Astrocyte (in vitro differentiated cells and primary cell): ENCODE measurements at regions not wholly inside any gene's neighbourhood (a gene's known extent, or its start where the extent isn't known, plus 50 kb on each side); places are given as distances from the start of the nearest gene placed in this dataset.
"Not testable (repeated sequence)": the region's sequence is repeated elsewhere in the genome, so short reads cannot be mapped to it uniquely, and the experiment has no call there.

Experiments
- DNase-seq: peaks from one replicate; pipeline ENCODE4 v3.0.0-alpha.2; 2010; ENCODE audit warnings: low read depth
- FAIRE-seq: peaks from 2 replicates; lab custom pipeline; 2011; peaks lifted over from hg19 to GRCh38; lab: Jason Lieb, UNC
- H2AFZ ChIP-seq: 2 replicates; pipeline ENCODE4 v1.6.0; 2012; ENCODE audit warnings: low read depth, low read length, inconsistent platforms
- H3K27ac ChIP-seq: 2 replicates; pipeline ENCODE4 v1.5.1; 2011; ENCODE audit warnings: low read depth, low read length, inconsistent platforms
- H3K27me3 ChIP-seq: 2 replicates; pipeline ENCODE4 v1.6.0; 2011; ENCODE audit warnings: low read length, inconsistent platforms; ENCODE audit not compliant: insufficient read depth
- H3K36me3 ChIP-seq: 2 replicates; pipeline ENCODE4 v1.5.1; 2011; ENCODE audit warnings: low read length, inconsistent platforms; ENCODE audit not compliant: insufficient read depth
- H3K4me1 ChIP-seq: 2 replicates; pipeline ENCODE4 v1.5.1; 2011; ENCODE audit warnings: low read length, inconsistent platforms; ENCODE audit not compliant: insufficient read depth
- H3K4me2 ChIP-seq: 2 replicates; pipeline ENCODE4 v1.6.0; 2012; ENCODE audit warnings: low read length, inconsistent platforms
- H3K4me3 ChIP-seq: 2 replicates; pipeline ENCODE4 v1.5.1; 2011; ENCODE audit warnings: low read depth, mild to moderate bottlenecking, low read length, inconsistent platforms; ENCODE audit not compliant: insufficient read depth
- H3K79me2 ChIP-seq: 2 replicates; pipeline ENCODE4 v1.6.0; 2012; ENCODE audit warnings: mild to moderate bottlenecking, low read length, inconsistent platforms; ENCODE audit not compliant: insufficient read depth
- H3K9ac ChIP-seq: 2 replicates; pipeline ENCODE4 v1.6.0; 2012; ENCODE audit warnings: mild to moderate bottlenecking, low read length, inconsistent platforms
- H3K9me3 ChIP-seq: 2 replicates; pipeline ENCODE4 v1.5.1; 2012; ENCODE audit warnings: low read depth, mild to moderate bottlenecking, low read length, inconsistent platforms; ENCODE audit not compliant: insufficient read depth
- H4K20me1 ChIP-seq: 2 replicates; pipeline ENCODE4 v1.6.0; 2012; ENCODE audit warnings: low read length, inconsistent platforms; ENCODE audit not compliant: insufficient read depth
- H3K27ac Mint-ChIP-seq: one replicate; pipeline ENCODE4 v1.8.0; 2021; ENCODE audit warnings: mild to moderate bottlenecking, mixed read lengths; ENCODE audit not compliant: unreplicated experiment
- H3K27me3 Mint-ChIP-seq: one replicate; pipeline ENCODE4 v1.8.0; 2021; ENCODE audit warnings: low read depth, mixed read lengths; ENCODE audit not compliant: unreplicated experiment
- H3K36me3 Mint-ChIP-seq: one replicate; pipeline ENCODE4 v1.8.0; 2021; ENCODE audit warnings: low read depth, mixed read lengths; ENCODE audit not compliant: unreplicated experiment
- H3K4me1 Mint-ChIP-seq: one replicate; pipeline ENCODE4 v1.8.0; 2021; ENCODE audit warnings: low read depth, mixed read lengths; ENCODE audit not compliant: unreplicated experiment
- H3K4me3 Mint-ChIP-seq: one replicate; pipeline ENCODE4 v1.8.0; 2021; ENCODE audit warnings: mild to moderate bottlenecking, moderate library complexity, mixed read lengths; ENCODE audit not compliant: unreplicated experiment
- H3K9me3 Mint-ChIP-seq: one replicate; pipeline ENCODE4 v1.8.0; 2021; ENCODE audit warnings: mild to moderate bottlenecking, mixed read lengths; ENCODE audit not compliant: unreplicated experiment
- CTCF ChIP-seq: IDR thresholded peaks from 2 replicates; pipeline ENCODE4 v1.5.1; 2011; ENCODE audit warnings: low read depth, mild to moderate bottlenecking, inconsistent platforms, low read length, moderate library complexity; ENCODE audit not compliant: insufficient read depth
- EZH2 ChIP-seq: IDR thresholded peaks from 2 replicates; pipeline ENCODE4 v1.6.1; 2012; ENCODE audit warnings: mild to moderate bottlenecking, low read length, inconsistent platforms; ENCODE audit not compliant: insufficient read depth

- no peaks in the 10 kb centered on the region for H4K20me1 ChIP-seq
- no peak overlapping the region for H3K27ac ChIP-seq
- H3K9ac ChIP-seq = no peak overlapping the region
- H3K27me3 Mint-ChIP-seq = no peaks in the 10 kb centered on the region
- no peaks in the 10 kb centered on the region for H3K9me3 Mint-ChIP-seq
- FAIRE-seq = no peak
- DNase-seq = no peak
- H2AFZ ChIP-seq = no peak overlapping the region
- no peak overlapping the region for H3K27ac Mint-ChIP-seq
- no peaks in the 10 kb centered on the region for H3K27me3 ChIP-seq
- H3K4me1 Mint-ChIP-seq = peaks cover 11% of the 10 kb centered on the region
- H3K4me3 Mint-ChIP-seq = no peak overlapping the region
- H3K36me3 ChIP-seq = no peaks in the 10 kb centered on the region
- no peaks in the 10 kb centered on the region for H3K79me2 ChIP-seq
- H3K4me1 ChIP-seq = no peaks in the 10 kb centered on the region
- no peak overlapping the region for H3K4me2 ChIP-seq
- H3K4me3 ChIP-seq = no peak overlapping the region
- no peaks in the 10 kb centered on the region for H3K9me3 ChIP-seq
- H3K36me3 Mint-ChIP-seq = no peaks in the 10 kb centered on the region
- TF ChIP-seq CTCF (no peak), EZH2 (no peak)
Observed at GRCh38 chr4:54589586-54589985, 68.2 kb upstream of the KIT start.

GRCh38 chr4:54593795-54594322, 63.9 kb upstream of the KIT start:
- TF ChIP-seq CTCF (no peak), EZH2 (no peak)
- Mint-ChIP-seq H3K27ac (no peak overlapping the region), H3K4me1 (no peaks in the 10 kb centered on the region), H3K36me3 (no peaks in the 10 kb centered on the region), H3K27me3 (peaks cover 3% of the 10 kb centered on the region), H3K4me3 (no peak overlapping the region), H3K9me3 (no peaks in the 10 kb centered on the region)
- H3K9ac ChIP-seq = no peak overlapping the region
- DNase-seq (no peak), FAIRE-seq (no peak)
- H3K4me2 ChIP-seq = no peak overlapping the region
- H3K36me3 ChIP-seq = no peaks in the 10 kb centered on the region
- no peaks in the 10 kb centered on the region for H3K27me3 ChIP-seq
- no peak overlapping the region for H3K27ac ChIP-seq
- no peaks in the 10 kb centered on the region for H3K4me1 ChIP-seq
- H4K20me1 ChIP-seq = no peaks in the 10 kb centered on the region
- H3K79me2 ChIP-seq = no peaks in the 10 kb centered on the region
- no peak overlapping the region for H3K4me3 ChIP-seq
- H3K9me3 ChIP-seq = no peaks in the 10 kb centered on the region
- no peak overlapping the region for H2AFZ ChIP-seq

- TF ChIP-seq EZH2 = no peak
- no peak for TF ChIP-seq CTCF
- Mint-ChIP-seq H3K4me1 (no peaks in the 10 kb centered on the region), H3K27ac (no peak overlapping the region), H3K27me3 (peaks cover 3% of the 10 kb centered on the region), H3K9me3 (no peaks in the 10 kb centered on the region), H3K36me3 (no peaks in the 10 kb centered on the region), H3K4me3 (no peak overlapping the region)
- no peaks in the 10 kb centered on the region for H3K27me3 ChIP-seq
- H3K27ac ChIP-seq = no peak overlapping the region
- no peak overlapping the region for H2AFZ ChIP-seq
- no peak overlapping the region for H3K9ac ChIP-seq
- H3K4me3 ChIP-seq = no peak overlapping the region
- no peaks in the 10 kb centered on the region for H3K4me1 ChIP-seq
- H3K36me3 ChIP-seq = no peaks in the 10 kb centered on the region
- H3K9me3 ChIP-seq = no peaks in the 10 kb centered on the region
- no peak overlapping the region for H3K4me2 ChIP-seq
- no peak for DNase-seq
- FAIRE-seq = no peak
- no peaks in the 10 kb centered on the region for H4K20me1 ChIP-seq
- H3K79me2 ChIP-seq = no peaks in the 10 kb centered on the region
Observed at GRCh38 chr4:54596201-54596600, 61.6 kb upstream of the KIT start.

DNA sequence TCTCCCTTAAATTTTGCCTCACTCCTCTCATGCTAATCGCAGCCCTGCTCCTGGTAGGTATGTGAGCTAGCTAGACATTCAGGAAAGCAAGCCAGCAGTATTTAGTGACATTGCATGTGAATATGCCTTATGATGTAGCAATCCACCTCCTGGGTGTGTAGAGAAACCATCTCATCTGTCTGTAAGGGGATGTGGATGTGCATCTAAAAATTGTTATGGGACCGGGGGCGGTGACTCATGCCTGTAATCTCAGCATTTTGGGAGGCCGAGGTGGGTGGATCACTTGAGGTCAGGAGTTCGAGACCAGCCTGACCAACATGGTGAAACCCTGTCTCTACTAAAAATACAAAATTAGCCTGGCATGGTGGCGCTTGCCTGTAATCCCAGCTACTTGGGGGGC, 60.1 kb upstream of the KIT start:
- not testable (repeated sequence) for H3K9ac ChIP-seq

More for the DNA sequence above, 60.1 kb upstream of the KIT start:
- not testable (repeated sequence) for H3K36me3 ChIP-seq, H3K27ac Mint-ChIP-seq, FAIRE-seq, H3K27me3 ChIP-seq, H3K79me2 ChIP-seq, H3K4me1 ChIP-seq, H3K27ac ChIP-seq, H4K20me1 ChIP-seq, H3K36me3 Mint-ChIP-seq, H3K9me3 Mint-ChIP-seq, H3K9me3 ChIP-seq, H3K4me1 Mint-ChIP-seq, H2AFZ ChIP-seq, H3K4me3 ChIP-seq, H3K27me3 Mint-ChIP-seq, DNase-seq, H3K4me3 Mint-ChIP-seq, H3K4me2 ChIP-seq
